Aorta (tissue), 5 donors: ENCODE measurements at regions not wholly inside any gene's neighbourhood (a gene's known extent, or its start where the extent isn't known, plus 50 kb on each side); places are given as distances from the start of the nearest gene placed in this dataset.

Source experiments
- ATAC-seq: fragments of 200-7000 bp; cut with Tn5 transposase; one replicate; pipeline ENCODE4 v1.9.1; 2022; ENCODE audit warnings: moderate library complexity; ENCODE audit not compliant: low FRiP score
- DNase-seq, 2 donors: peaks; one replicate each; pipeline ENCODE4 v3.0.0-alpha.2; 2020
- H3K27ac ChIP-seq, 2 donors: one replicate each; pipeline ENCODE4 v1.5.1; 2013; ENCODE audit warnings: low read length in 2 of 2, mild to moderate bottlenecking in 2 of 2, moderate library complexity in 2 of 2, control low read depth in 1 of 2, inconsistent platforms in 1 of 2, low read depth in 1 of 2
- H3K27me3 ChIP-seq, 2 donors: one replicate each; pipeline ENCODE4 v1.6.1; 2013; ENCODE audit warnings: control low read depth in 1 of 2, low read length in 1 of 2, mild to moderate bottlenecking in 1 of 2, moderate library complexity in 1 of 2; ENCODE audit not compliant: insufficient read depth in 2 of 2, control insufficient read depth in 1 of 2
- H3K36me3 ChIP-seq, 2 donors: one replicate each; pipeline ENCODE4 v1.6.1; 2013; ENCODE audit warnings: control low read depth in 1 of 2, low read length in 1 of 2, mild to moderate bottlenecking in 1 of 2; ENCODE audit not compliant: insufficient read depth in 2 of 2, control insufficient read depth in 1 of 2
- H3K4me1 ChIP-seq, 2 donors: one replicate each; pipeline ENCODE4 v1.6.1; 2013; ENCODE audit warnings: low read length in 2 of 2, control low read depth in 1 of 2, mild to moderate bottlenecking in 1 of 2, moderate library complexity in 1 of 2; ENCODE audit not compliant: insufficient read depth in 2 of 2, control insufficient read depth in 1 of 2
- H3K4me3 ChIP-seq, 2 donors: one replicate each; pipeline ENCODE4 v1.5.1; 2013; ENCODE audit warnings: low read length in 2 of 2, control low read depth in 1 of 2, mild to moderate bottlenecking in 1 of 2
- H3K9me3 ChIP-seq: one replicate; pipeline ENCODE4 v1.6.1; 2013; ENCODE audit warnings: mild to moderate bottlenecking, low read length; ENCODE audit not compliant: control insufficient read depth
- WGBS, 2 donors: extraction: QIAGEN DNeasy Blood & Tissue Kit; methylation state at CpG; one replicate each; pipeline ENCODE4 v1.1.7; 2013; 5-methylcytosine and 5-hydroxymethylcytosine counted together
- intact Hi-C, 2 donors: fragments of 100-400 bp; cut with DNase I; formaldehyde crosslinking; loops; one replicate each; pipeline versions ENCODE4 v1.14.2 to v1.15.0; 2022
- donor health status: healthy with polysubstance abuse.
- donor health status: Bipolar disorder and iron deficiency.
- donor health status: DM: no; HTN: no; CAD: no.
- donor health status: DM: no; HTN: no; CAD: no.
- donor health status: DM: yes; HTN: yes; CAD: no.

DNA sequence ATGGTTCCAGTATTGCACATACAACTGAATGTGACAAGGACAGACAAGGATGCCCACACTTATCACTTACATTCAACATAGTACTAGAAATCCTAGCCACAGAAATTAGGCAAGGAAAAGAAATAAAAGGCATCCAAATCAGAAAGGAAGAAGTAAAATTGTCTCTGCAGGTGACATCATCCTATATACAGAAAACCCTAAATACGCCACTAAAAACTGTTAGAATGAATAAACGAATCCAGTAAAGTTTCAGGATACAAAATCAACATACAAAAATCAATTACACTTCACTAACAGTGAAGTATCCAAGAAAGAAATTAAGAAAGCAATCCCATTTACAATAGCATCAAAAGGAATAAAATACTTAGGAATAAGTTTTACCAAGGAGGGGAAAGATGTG is 66.1 kb downstream of the FAM217A start:
- intact Hi-C loops = loop anchor here in 1 of 2 donors (10.0 kb wide), 1 partner anchor 608 kb away; no protein-coding TSS in a partner anchor
- Histone ChIP-seq H3K9me3 (no peaks in the 10 kb centered on the region), H3K27ac (no peak overlapping the region), H3K4me1 (peaks cover 0 to 2% of the 10 kb centered on the region in 2 donors), H3K4me3 (no peak overlapping the region), H3K27me3 (no peaks in the 10 kb centered on the region), H3K36me3 (no peaks in the 10 kb centered on the region)
- DNase-seq = no peak
- WGBS, 2 donors = 73 to 97% methylated on average over 2 of the region's 2 CpGs
- ATAC-seq = no peak

GRCh38 chr6:4017058-4017739 is 61.7 kb downstream of the FAM217A start:
- Histone ChIP-seq H3K4me1 (peaks cover 0 to 2% of the 10 kb centered on the region in 2 donors), H3K27me3 (no peaks in the 10 kb centered on the region), H3K4me3 (peak overlapping the region; percentile 5 to 76), H3K9me3 (no peaks in the 10 kb centered on the region), H3K36me3 (no peaks in the 10 kb centered on the region), H3K27ac (peak overlapping the region in 1 of 2 donors; percentile 30)
- intact Hi-C loops = loop anchor here in 1 of 2 donors (10.0 kb wide), 1 partner anchor 612 kb away; no protein-coding TSS in a partner anchor
- no peak for DNase-seq
- WGBS, 2 donors = 1 to 2% methylated on average over 2 of the region's 2 CpGs
- no peak for ATAC-seq

- Histone ChIP-seq H3K9me3 (no peaks in the 10 kb centered on the region), H3K36me3 (no peaks in the 10 kb centered on the region), H3K27ac (peak overlapping the region; percentile 30 to 97), H3K4me3 (peak overlapping the region; percentile 45 to 76), H3K4me1 (peaks cover 0 to 2% of the 10 kb centered on the region in 2 donors), H3K27me3 (no peaks in the 10 kb centered on the region)
- DNase-seq (no peak), ATAC-seq (no peak)
- intact Hi-C loops = loop anchor here in 1 of 2 donors (10.0 kb wide), 1 partner anchor 613 kb away; no protein-coding TSS in a partner anchor
- whole genome bisulfite sequencing, 2 donors = 0 to 2% methylated on average over 9 of the region's 9 CpGs
Observed at GRCh38 chr6:4017834-4018170, 61.1 kb downstream of the FAM217A start.

DNA sequence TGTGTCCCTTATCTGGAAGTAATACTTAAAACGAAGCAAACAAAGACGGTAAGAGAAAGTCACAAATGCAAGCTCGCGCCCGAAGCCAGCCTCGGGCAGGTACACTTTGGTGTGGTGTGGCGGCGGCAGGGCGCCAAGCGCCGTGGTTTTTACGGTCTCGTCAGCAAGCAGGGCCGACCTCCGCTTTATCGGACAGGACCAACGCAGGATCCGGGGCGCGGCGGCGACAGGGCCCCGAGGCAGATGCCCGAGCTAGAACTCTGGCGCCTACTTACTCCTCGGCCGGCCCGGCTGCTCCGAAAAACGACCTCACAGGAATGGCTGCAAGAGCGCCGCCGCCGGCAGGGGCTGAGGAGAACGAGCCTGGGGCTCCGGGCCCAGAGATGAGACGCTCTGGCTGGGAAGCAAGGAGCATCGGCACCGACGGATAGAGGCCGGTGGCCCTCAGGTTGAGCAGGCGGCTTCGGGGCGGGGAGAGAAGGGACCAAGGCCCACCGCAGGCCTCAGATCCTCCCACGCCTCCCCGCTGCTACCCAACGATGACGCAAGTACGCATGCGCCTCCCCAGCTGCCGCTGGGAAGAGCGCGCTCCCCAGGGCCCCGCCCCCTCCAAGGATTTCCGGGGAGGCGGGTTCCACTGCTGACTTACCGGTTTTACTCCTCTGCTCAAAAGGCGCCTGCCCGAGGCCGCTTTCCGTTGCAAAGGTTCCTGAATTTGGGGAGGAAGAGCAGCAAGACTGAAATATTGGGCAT is 60.6 kb downstream of the FAM217A start:
- H3K4me1 ChIP-seq = peaks cover 0 to 2% of the 10 kb centered on the region in 2 donors
- WGBS, 2 donors = 0 to 1% methylated on average over 54 to 62 of the region's 62 CpGs
- peak overlapping the region; percentile 30 to 97 for H3K27ac ChIP-seq
- DNase-seq (peak; percentile 98), ATAC-seq (peak; percentile 95)
- no peaks in the 10 kb centered on the region for H3K9me3 ChIP-seq
- H3K36me3 ChIP-seq = no peaks in the 10 kb centered on the region
- H3K4me3 ChIP-seq = peak overlapping the region; percentile 45 to 76
- intact Hi-C loops = loop anchor here in 1 of 2 donors (10.0 kb wide), 1 partner anchor 614 kb away; no protein-coding TSS in a partner anchor
- H3K27me3 ChIP-seq = no peaks in the 10 kb centered on the region
